ENCODE measurements at regions not wholly inside any gene's neighbourhood (a gene's known extent, or its start where the extent isn't known, plus 50 kb on each side); places are given as distances from the start of the nearest gene placed in this dataset.

- no peak overlapping the region for H2BK120ac ChIP-seq (ENCODE audit: low read depth, low read length)
- TF ChIP-seq NFE2L2 (IDR thresholded peaks at IDR 0.05; ENCODE audit: low read depth, low read length): no peak
- no peak for TF ChIP-seq USF2 (IDR thresholded peaks at IDR 0.05; ENCODE audit: low read depth, low read length)
- no peak for TF ChIP-seq CEBPB (IDR thresholded peaks at IDR 0.05; ENCODE audit: low read depth, low read length)
- TF ChIP-seq RCOR1 (IDR thresholded peaks at IDR 0.05; ENCODE audit: insufficient replicate concordance, low read length): no peak
- TF ChIP-seq SMC3 (IDR thresholded peaks at IDR 0.05; ENCODE audit: low read depth, low read length): no peak
- no peak for TF ChIP-seq RFX5 (IDR thresholded peaks at IDR 0.05; ENCODE audit: low read depth, low read length)
- TF ChIP-seq MXI1 (IDR thresholded peaks at IDR 0.05; ENCODE audit: borderline replicate concordance, low read depth, low read length): no peak
- TF ChIP-seq CHD1 (IDR thresholded peaks at IDR 0.05; ENCODE audit: low read depth, low read length): no peak
- no peak for TF ChIP-seq POLR2A (IDR thresholded peaks at IDR 0.05; ENCODE audit: low read depth, low read length)
- no peak for TF ChIP-seq RAD21 (IDR thresholded peaks at IDR 0.05; ENCODE audit: low read length)
- TF ChIP-seq ELK1 (IDR thresholded peaks at IDR 0.05; ENCODE audit: borderline replicate concordance, low read depth, low read length): no peak
- TF ChIP-seq FOS (IDR thresholded peaks at IDR 0.05; ENCODE audit: low read depth, low read length): no peak
- no peak for TF ChIP-seq MAZ (IDR thresholded peaks at IDR 0.05; ENCODE audit: borderline replicate concordance, low read depth, low read length)
- H4K20me1 ChIP-seq (ENCODE audit: insufficient read depth, low read length): no peaks in the 10 kb centered on the region
- H2AK5ac ChIP-seq (ENCODE audit: low read depth, low read length): no peak overlapping the region
- intact Hi-C loops (cut with micrococcal nuclease) (no loop called here), dilution Hi-C loops (cut with HindIII; ENCODE audit: low sequenced_read_pairs, unreplicated experiment) (no loop called here), in situ Hi-C loops (cut with MboI; ENCODE audit: low sequenced_read_pairs) (no loop called here)
- no peak overlapping the region for H3K14ac ChIP-seq (replicated peaks; ENCODE audit: low read depth, low read length)
- H4K8ac ChIP-seq (ENCODE audit: low read depth in 2 of 2, low read length in 2 of 2): no peak overlapping the region
- H4K91ac ChIP-seq (ENCODE audit: insufficient read depth, low read depth, low read length): no peak overlapping the region
- no peaks in the 10 kb centered on the region for H3K36me3 ChIP-seq (ENCODE audit: control insufficient read depth, insufficient read depth, low read length)
- no peak overlapping the region for H2BK15ac ChIP-seq (ENCODE audit: low read depth, low read length)
- no TSS peak for BruUV-seq (replicated peaks)
- H3K4me1 ChIP-seq (ENCODE audit: control insufficient read depth, insufficient read depth, low read length): no peaks in the 10 kb centered on the region
- H3K4me2 ChIP-seq (ENCODE audit: low read depth, low read length): no peak overlapping the region
- ChIA-PET POLR2A (ENCODE audit: unreplicated experiment) (no interaction called here), CTCF (no interaction called here)
- H3K56ac ChIP-seq (ENCODE audit: extremely low read depth, insufficient read depth, low read length): no peak overlapping the region
- no peak overlapping the region for H2BK5ac ChIP-seq (ENCODE audit: low read depth, low read length, poor library complexity, severe bottlenecking)
- H3K9me1 ChIP-seq (ENCODE audit: insufficient read depth, low read length): no peaks in the 10 kb centered on the region
- H3K79me1 ChIP-seq (ENCODE audit: low read depth in 1 of 2, low read length in 2 of 2): no peaks in the 10 kb centered on the region
- ATAC-seq (ENCODE audit: low read depth) (no peak), DNase-seq (no peak)
- no CpG with 5 or more reads among the region's 4 CpGs for WGBS, 2 experiments (ENCODE audit: extremely low coverage in 2 of 2, insufficient read length in 1 of 2)
- no peak overlapping the region for H3K23ac ChIP-seq (ENCODE audit: low read depth, low read length)
- H2AFZ ChIP-seq (replicated peaks; ENCODE audit: low read length, poor library complexity): no peak overlapping the region
- H3K9ac ChIP-seq (ENCODE audit: low read depth, low read length): no peak overlapping the region
- no peak overlapping the region for H3K4ac ChIP-seq (ENCODE audit: low read depth, low read length)
- no peak overlapping the region for H3K18ac ChIP-seq (ENCODE audit: low read depth, low read length)
- H4K5ac ChIP-seq (ENCODE audit: low read depth, low read length): no peak overlapping the region
- H3K4me3 ChIP-seq (ENCODE audit: insufficient read depth, low read depth, low read length): no peak overlapping the region
- no peak overlapping the region for H2BK20ac ChIP-seq (ENCODE audit: low read depth, low read length)
- H3K27me3 ChIP-seq (ENCODE audit: control insufficient read depth, insufficient read depth, low read length): no peaks in the 10 kb centered on the region
- H3K9me3 ChIP-seq (ENCODE audit: control insufficient read depth, insufficient read depth, low read length): no peaks in the 10 kb centered on the region
- H2AK9ac ChIP-seq (replicated peaks; ENCODE audit: low read depth, low read length, poor library complexity): no peak overlapping the region
- H3K27ac ChIP-seq (ENCODE audit: insufficient read depth, low read length): no peak overlapping the region
Measured at GRCh38 chr11:90448256-90448655, 225.4 kb upstream of the CHORDC1 start.

Measured in IMR-90 (cell line).